H9 (cell line): ENCODE measurements at regions not wholly inside any gene's neighbourhood (a gene's known extent, or its start where the extent isn't known, plus 50 kb on each side); places are given as distances from the start of the nearest gene placed in this dataset.

Experiments used
- DNase-seq: peaks from one replicate; pipeline ENCODE4 v3.0.0-alpha.2; 2017
- H2AFZ ChIP-seq: one replicate; pipeline ENCODE4 v1.6.1; 2013; ENCODE audit warnings: mild to moderate bottlenecking, low read length, control low read depth, moderate library complexity
- H2AK5ac ChIP-seq: 2 replicates; pipeline ENCODE4 v1.6.1; 2013; ENCODE audit warnings: low read length, control low read depth, mixed read lengths; ENCODE audit not compliant: insufficient read length
- H2BK120ac ChIP-seq: one replicate; pipeline ENCODE4 v1.6.1; 2013; ENCODE audit warnings: low read depth, mild to moderate bottlenecking, low read length, control low read depth, inconsistent platforms; ENCODE audit not compliant: poor library complexity, severe bottlenecking
- H2BK12ac ChIP-seq: 2 replicates; pipeline ENCODE4 v1.6.1; 2013; ENCODE audit warnings: low read length, control low read depth, mixed read lengths, low read depth; ENCODE audit not compliant: insufficient read length
- H2BK15ac ChIP-seq: 2 replicates; pipeline ENCODE4 v1.6.1; 2013; ENCODE audit warnings: low read depth, low read length, control low read depth
- H2BK20ac ChIP-seq: one replicate; pipeline ENCODE4 v1.6.1; 2013; ENCODE audit warnings: low read depth, mild to moderate bottlenecking, low read length, control low read depth, inconsistent platforms; ENCODE audit not compliant: poor library complexity, severe bottlenecking
- H2BK5ac ChIP-seq: 2 replicates; pipeline ENCODE4 v1.6.1; 2013; ENCODE audit warnings: low read length, control low read depth, mixed read lengths; ENCODE audit not compliant: insufficient read length
- H3K14ac ChIP-seq: 2 replicates; pipeline ENCODE4 v1.6.1; 2013; ENCODE audit warnings: low read length, control low read depth; ENCODE audit not compliant: insufficient read depth
- H3K18ac ChIP-seq: 2 replicates; pipeline ENCODE4 v1.6.1; 2013; ENCODE audit warnings: low read depth, mild to moderate bottlenecking, mixed read lengths, low read length, control low read depth; ENCODE audit not compliant: insufficient read length
- H3K23ac ChIP-seq: 2 replicates; pipeline ENCODE4 v1.6.1; 2013; ENCODE audit warnings: low read length, control low read depth, mixed read lengths, low read depth; ENCODE audit not compliant: insufficient read length
- H3K23me2 ChIP-seq: 2 replicates; pipeline ENCODE4 v1.6.1; 2013; ENCODE audit warnings: low read depth, mild to moderate bottlenecking, mixed read lengths, low read length, control low read depth; ENCODE audit not compliant: insufficient read length, poor library complexity, severe bottlenecking
- H3K27ac ChIP-seq: 2 replicates; pipeline ENCODE4 v1.5.1; 2013; ENCODE audit warnings: low read length, control low read depth, mixed read lengths, low read depth; ENCODE audit not compliant: insufficient read length
- H3K27me3 ChIP-seq: 2 replicates; pipeline ENCODE4 v1.6.1; 2013; ENCODE audit warnings: low read length, control low read depth, inconsistent platforms; ENCODE audit not compliant: insufficient read depth
- H3K4ac ChIP-seq: 2 replicates; pipeline ENCODE4 v1.6.1; 2013; ENCODE audit warnings: low read depth, mild to moderate bottlenecking, control low read depth, inconsistent platforms, low read length, moderate library complexity
- H3K4me1 ChIP-seq: 2 replicates; pipeline ENCODE4 v1.6.1; 2013; ENCODE audit warnings: low read length, control low read depth, inconsistent platforms; ENCODE audit not compliant: insufficient read depth
- H3K4me2 ChIP-seq: 2 replicates; pipeline ENCODE4 v1.6.1; 2013; ENCODE audit warnings: low read length, control low read depth, mixed read lengths; ENCODE audit not compliant: insufficient read length, insufficient read depth
- H3K56ac ChIP-seq: 2 replicates; pipeline ENCODE4 v1.6.1; 2013; ENCODE audit warnings: low read depth, mild to moderate bottlenecking, mixed read lengths, low read length, control low read depth; ENCODE audit not compliant: insufficient read length
- H3K79me1 ChIP-seq: 2 replicates; pipeline ENCODE4 v1.6.1; 2013; ENCODE audit warnings: low read depth, mild to moderate bottlenecking, moderate library complexity, low read length, control low read depth, inconsistent platforms; ENCODE audit not compliant: insufficient read depth, poor library complexity, severe bottlenecking
- H3K79me2 ChIP-seq: 2 replicates; pipeline ENCODE4 v1.6.1; 2013; ENCODE audit warnings: low read length, control low read depth, inconsistent platforms; ENCODE audit not compliant: insufficient read depth
- H3K9ac ChIP-seq: 2 replicates; pipeline ENCODE4 v1.6.1; 2013; ENCODE audit warnings: low read length, control low read depth, mixed read lengths; ENCODE audit not compliant: insufficient read length; ENCODE audit errors: extremely low read depth
- H3K9me3 ChIP-seq: one replicate; pipeline ENCODE4 v1.6.1; 2013; ENCODE audit warnings: low read depth, low read length, inconsistent platforms; ENCODE audit not compliant: control insufficient read depth
- H3T11ph ChIP-seq: one replicate; pipeline ENCODE4 v1.6.1; 2013; ENCODE audit warnings: mild to moderate bottlenecking, low read length, control low read depth, inconsistent platforms
- H4K20me1 ChIP-seq: one replicate; pipeline ENCODE4 v1.6.1; 2013; ENCODE audit not compliant: control insufficient read depth, insufficient read length, insufficient read depth
- H4K5ac ChIP-seq: 2 replicates; pipeline ENCODE4 v1.6.1; 2013; ENCODE audit warnings: low read depth, mild to moderate bottlenecking, mixed read lengths, low read length, control low read depth; ENCODE audit not compliant: insufficient read length
- H4K8ac ChIP-seq: replicated peaks from 2 replicates; pipeline ENCODE4 v1.6.1; 2013; ENCODE audit warnings: low read length, control low read depth, mixed read lengths, low read depth; ENCODE audit not compliant: insufficient read length
- H4K91ac ChIP-seq: 2 replicates; pipeline ENCODE4 v1.6.1; 2013; ENCODE audit warnings: low read depth, mild to moderate bottlenecking, moderate library complexity, mixed read lengths, low read length, control low read depth; ENCODE audit not compliant: insufficient read length
- H3K27ac Mint-ChIP-seq, 3 experiments: 2 replicates in 2 of 3; 3 replicates in 1 of 3; pipeline ENCODE4 v1.8.0; 2020 to 2021; ENCODE audit warnings: mixed read lengths in 3 of 3, mild to moderate bottlenecking in 1 of 3, moderate library complexity in 1 of 3
- H3K27me3 Mint-ChIP-seq: 2 replicates; pipeline ENCODE4 v1.8.0; 2021; ENCODE audit warnings: low read depth, mild to moderate bottlenecking, moderate library complexity, mixed read lengths
- H3K36me3 Mint-ChIP-seq, 3 experiments: 2 replicates in 2 of 3; 3 replicates in 1 of 3; pipeline ENCODE4 v1.8.0; 2020 to 2021; ENCODE audit warnings: low read depth in 3 of 3, mixed read lengths in 3 of 3; ENCODE audit not compliant: insufficient read depth in 1 of 3
- H3K4me1 Mint-ChIP-seq, 2 experiments: 2 replicates each; pipeline ENCODE4 v1.8.0; 2020; ENCODE audit warnings: mixed read lengths in 2 of 2
- H3K4me3 Mint-ChIP-seq, 2 experiments: 2 replicates in 1 of 2; 3 replicates in 1 of 2; pipeline ENCODE4 v1.8.0; 2020 to 2021; ENCODE audit warnings: mild to moderate bottlenecking in 2 of 2, mixed read lengths in 2 of 2, moderate library complexity in 1 of 2
- H3K9me3 Mint-ChIP-seq, 2 experiments: 2 replicates in 1 of 2; 3 replicates in 1 of 2; pipeline ENCODE4 v1.8.0; 2020; ENCODE audit warnings: mild to moderate bottlenecking in 2 of 2, mixed read lengths in 2 of 2, moderate library complexity in 1 of 2
- CTCF ChIP-seq: fragments of 200-600 bp; sonication (generic); conservative IDR thresholded peaks from 3 replicates; pipeline ENCODE4 v1.8.0; 2021; ENCODE audit warnings: antibody characterized with exemption, mild to moderate bottlenecking
- WGBS: extraction: QIAGEN DNeasy Blood & Tissue Kit; methylation state at CpG from one replicate; pipeline ENCODE4 v1.1.7; 2013; ENCODE audit warnings: missing lambda C conversion rate, low lambda C conversion rate, mixed read lengths; ENCODE audit not compliant: insufficient read length; ENCODE audit errors: extremely low coverage; 5-methylcytosine and 5-hydroxymethylcytosine counted together

GRCh38 chr17:70969521-70970034 lies 800.2 kb downstream of the KCNJ2 start:
- no peaks in the 10 kb centered on the region for H3K27me3 Mint-ChIP-seq
- H3K79me1 ChIP-seq, result no peaks in the 10 kb centered on the region
- H3K36me3 Mint-ChIP-seq, result peaks cover 2 to 10% (median 3%) of the 10 kb centered on the region in 3 experiments; a peak in 4 of 7 replicates
- no peaks in the 10 kb centered on the region for H3K9me3 ChIP-seq
- no peaks in the 10 kb centered on the region for H3K27me3 ChIP-seq
- no peaks in the 10 kb centered on the region for H3K79me2 ChIP-seq
- no peaks in the 10 kb centered on the region for H3K4me1 Mint-ChIP-seq
- H2AK5ac ChIP-seq, result no peak overlapping the region
- no peak for TF ChIP-seq CTCF
- peaks cover 11 to 12% of the 10 kb centered on the region in 2 experiments; a peak in 4 of 5 replicates for H3K9me3 Mint-ChIP-seq
- no peak overlapping the region for H4K91ac ChIP-seq
- H3K4me2 ChIP-seq, result no peak overlapping the region
- H3K23ac ChIP-seq, result no peak overlapping the region
- no peak overlapping the region for H3T11ph ChIP-seq
- no peak overlapping the region for H2BK12ac ChIP-seq
- H3K18ac ChIP-seq, result no peak overlapping the region
- no peak overlapping the region for H3K4me3 Mint-ChIP-seq
- no peak overlapping the region for H2BK15ac ChIP-seq
- no peak for DNase-seq
- no peak overlapping the region for H2AFZ ChIP-seq
- no peaks in the 10 kb centered on the region for H4K20me1 ChIP-seq
- no peak overlapping the region for H3K14ac ChIP-seq
- no peaks in the 10 kb centered on the region for H3K4me1 ChIP-seq
- no CpG with 5 or more reads among the region's 6 CpGs for WGBS
- H4K5ac ChIP-seq, result no peak overlapping the region
- no peak overlapping the region for H3K4ac ChIP-seq
- H3K27ac ChIP-seq, result no peak overlapping the region
- no peak overlapping the region for H2BK5ac ChIP-seq
- no peak overlapping the region for H4K8ac ChIP-seq
- no peak overlapping the region for H3K56ac ChIP-seq
- H3K23me2 ChIP-seq, result no peaks in the 10 kb centered on the region
- no peak overlapping the region for H3K27ac Mint-ChIP-seq
- no peak overlapping the region for H3K9ac ChIP-seq
- H2BK120ac ChIP-seq, result no peak overlapping the region
- H2BK20ac ChIP-seq, result no peak overlapping the region
